GM12878 (cell line): ENCODE measurements at regions not wholly inside any gene's neighbourhood (a gene's known extent, or its start where the extent isn't known, plus 50 kb on each side); places are given as distances from the start of the nearest gene placed in this dataset.

Experiments used
- ASH2L ChIP-seq: fragments of 300-600, 200-600 bp; sonication (generic); IDR thresholded peaks from 2 replicates; pipeline ENCODE4 v1.6.1; 2017; ENCODE audit warnings: low read depth, mild to moderate bottlenecking, borderline replicate concordance
- EP300 ChIP-seq, 2 experiments: fragments of 150-350 bp in 1 of 2; IDR thresholded peaks; 2 replicates each; pipeline ENCODE4 v1.6.1; 2011 to 2012; ENCODE audit warnings: low read depth in 2 of 2, low read length in 2 of 2, borderline replicate concordance in 1 of 2, improper control_type of control experiment in 1 of 2, inconsistent platforms in 1 of 2; ENCODE audit not compliant: control insufficient read depth in 1 of 2
- ESRRA ChIP-seq: IDR thresholded peaks from 2 replicates; pipeline ENCODE4 v1.6.1; 2012; ENCODE audit warnings: mild to moderate bottlenecking, low read length, improper control_type of control experiment
- HSF1 ChIP-seq: fragments of 150-350 bp; IDR thresholded peaks from 2 replicates; pipeline ENCODE4 v1.6.1; 2014; ENCODE audit warnings: mild to moderate bottlenecking, low read depth, low read length
- JUND ChIP-seq: IDR thresholded peaks from 2 replicates; pipeline ENCODE4 v1.6.1; 2012; ENCODE audit warnings: low read depth, mild to moderate bottlenecking, low read length, improper control_type of control experiment, moderate library complexity
- NFXL1 ChIP-seq: fragments of 450-650 bp; IDR thresholded peaks from 2 replicates; pipeline ENCODE4 v1.6.1; 2017; ENCODE audit warnings: antibody characterized with exemption, mild to moderate bottlenecking, borderline replicate concordance
- PAX5 ChIP-seq: IDR thresholded peaks from 2 replicates; pipeline ENCODE4 v1.6.1; 2011; ENCODE audit warnings: low read depth, low read length, borderline replicate concordance
- STAT1 ChIP-seq: fragments of 450-650 bp; conservative IDR thresholded peaks from 2 replicates; pipeline ENCODE4 v1.6.1; 2014; ENCODE audit warnings: antibody characterized with exemption, mild to moderate bottlenecking
- TAF1 ChIP-seq: IDR thresholded peaks from 2 replicates; pipeline ENCODE4 v1.6.1; 2011; ENCODE audit warnings: mild to moderate bottlenecking, low read depth, low read length, borderline replicate concordance
- USF1 ChIP-seq: IDR thresholded peaks from 2 replicates; pipeline ENCODE4 v1.6.1; 2011; ENCODE audit warnings: borderline replicate concordance, low read depth, mild to moderate bottlenecking, moderate library complexity, mixed read lengths, low read length; ENCODE audit not compliant: insufficient read depth; ENCODE audit errors: extremely low read length
- YBX1 ChIP-seq: fragments of 450-650 bp; IDR thresholded peaks from 2 replicates; pipeline ENCODE4 v1.6.1; 2016; ENCODE audit warnings: antibody characterized with exemption
- ZBTB11 ChIP-seq: fragments of 450-650 bp; formaldehyde crosslinking; IDR thresholded peaks from 2 replicates; pipeline ENCODE4 v1.5.0; 2022; ENCODE audit warnings: mild to moderate bottlenecking, missing genetic modification characterization
- ZNF687 ChIP-seq: fragments of 450-650 bp; IDR thresholded peaks from 2 replicates; pipeline ENCODE4 v1.6.1; 2017; ENCODE audit warnings: mild to moderate bottlenecking, moderate library complexity
- TF ChIP-seq, protein P1 (sequence below): IDR thresholded peaks from 2 replicates; pipeline ENCODE4 v1.6.1; 2012; ENCODE audit warnings: low read depth, low read length, improper control_type of control experiment
- TF ChIP-seq, protein P2 (sequence below): fragments of 450-650 bp; IDR thresholded peaks from 2 replicates; pipeline ENCODE4 v1.6.1; 2018; ENCODE audit warnings: borderline replicate concordance, mild to moderate bottlenecking; ENCODE audit not compliant: partially characterized antibody

- TF ChIP-seq HSF1 = no peak
- no peak for TF ChIP-seq PAX5
- TF ChIP-seq ASH2L = no peak
- TF ChIP-seq YBX1 = no peak
- TF ChIP-seq, protein P1, sequence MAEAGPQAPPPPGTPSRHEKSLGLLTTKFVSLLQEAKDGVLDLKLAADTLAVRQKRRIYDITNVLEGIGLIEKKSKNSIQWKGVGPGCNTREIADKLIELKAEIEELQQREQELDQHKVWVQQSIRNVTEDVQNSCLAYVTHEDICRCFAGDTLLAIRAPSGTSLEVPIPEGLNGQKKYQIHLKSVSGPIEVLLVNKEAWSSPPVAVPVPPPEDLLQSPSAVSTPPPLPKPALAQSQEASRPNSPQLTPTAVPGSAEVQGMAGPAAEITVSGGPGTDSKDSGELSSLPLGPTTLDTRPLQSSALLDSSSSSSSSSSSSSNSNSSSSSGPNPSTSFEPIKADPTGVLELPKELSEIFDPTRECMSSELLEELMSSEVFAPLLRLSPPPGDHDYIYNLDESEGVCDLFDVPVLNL = no peak
- TF ChIP-seq TAF1 = no peak
- TF ChIP-seq USF1 = no peak
- TF ChIP-seq ZBTB11 (CRISPR knock-in tag) = no peak
- TF ChIP-seq EP300 (IDR thresholded peaks at IDR 0.05; ENCODE audit: borderline replicate concordance in 1 of 2, control insufficient read depth in 1 of 2, low read depth in 2 of 2, low read length in 2 of 2) = no peak
- no peak for TF ChIP-seq STAT1
- no peak for TF ChIP-seq JUND
- no peak for TF ChIP-seq ZNF687
- TF ChIP-seq, protein P2, sequence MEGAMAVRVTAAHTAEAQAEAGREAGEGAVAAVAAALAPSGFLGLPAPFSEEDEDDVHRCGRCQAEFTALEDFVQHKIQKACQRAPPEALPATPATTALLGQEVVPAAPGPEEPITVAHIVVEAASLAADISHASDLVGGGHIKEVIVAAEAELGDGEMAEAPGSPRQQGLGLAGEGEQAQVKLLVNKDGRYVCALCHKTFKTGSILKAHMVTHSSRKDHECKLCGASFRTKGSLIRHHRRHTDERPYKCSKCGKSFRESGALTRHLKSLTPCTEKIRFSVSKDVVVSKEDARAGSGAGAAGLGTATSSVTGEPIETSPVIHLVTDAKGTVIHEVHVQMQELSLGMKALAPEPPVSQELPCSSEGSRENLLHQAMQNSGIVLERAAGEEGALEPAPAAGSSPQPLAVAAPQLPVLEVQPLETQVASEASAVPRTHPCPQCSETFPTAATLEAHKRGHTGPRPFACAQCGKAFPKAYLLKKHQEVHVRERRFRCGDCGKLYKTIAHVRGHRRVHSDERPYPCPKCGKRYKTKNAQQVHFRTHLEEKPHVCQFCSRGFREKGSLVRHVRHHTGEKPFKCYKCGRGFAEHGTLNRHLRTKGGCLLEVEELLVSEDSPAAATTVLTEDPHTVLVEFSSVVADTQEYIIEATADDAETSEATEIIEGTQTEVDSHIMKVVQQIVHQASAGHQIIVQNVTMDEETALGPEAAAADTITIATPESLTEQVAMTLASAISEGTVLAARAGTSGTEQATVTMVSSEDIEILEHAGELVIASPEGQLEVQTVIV = no peak
- no peak for TF ChIP-seq ESRRA
- no peak for TF ChIP-seq NFXL1
These were observed 334.2 kb upstream of the SGCG start (continued) for GRCh38 chr13:22846551-22846950.
